Ishikawa (cell line): ENCODE measurements at regions not wholly inside any gene's neighbourhood (a gene's known extent, or its start where the extent isn't known, plus 50 kb on each side); places are given as distances from the start of the nearest gene placed in this dataset.

Source experiments
- CEBPB ChIP-seq: IDR thresholded peaks from 2 replicates; pipeline ENCODE4 v1.6.1; 2012
- CREB1 ChIP-seq: IDR thresholded peaks from 2 replicates; pipeline ENCODE4 v1.6.1; 2012; ENCODE audit warnings: low read depth
- EGR1 ChIP-seq: IDR thresholded peaks from 2 replicates; pipeline ENCODE4 v1.6.1; 2012
- EP300 ChIP-seq: IDR thresholded peaks from 2 replicates; pipeline ENCODE4 v1.6.1; 2012; ENCODE audit warnings: borderline replicate concordance
- FOXM1 ChIP-seq: IDR thresholded peaks from 2 replicates; pipeline ENCODE4 v1.6.1; 2012; ENCODE audit warnings: low read depth, borderline replicate concordance
- MAX ChIP-seq: IDR thresholded peaks from 2 replicates; pipeline ENCODE4 v1.6.1; 2012
- NFIC ChIP-seq: IDR thresholded peaks from 2 replicates; pipeline ENCODE4 v1.6.1; 2012
- RAD21 ChIP-seq: IDR thresholded peaks from 2 replicates; pipeline ENCODE4 v1.6.1; 2012; ENCODE audit warnings: low read depth
- REST ChIP-seq: IDR thresholded peaks from 2 replicates; pipeline ENCODE4 v1.6.1; 2012; ENCODE audit warnings: low read depth, mild to moderate bottlenecking
- TAF1 ChIP-seq: IDR thresholded peaks from 2 replicates; pipeline ENCODE4 v1.6.1; 2012; ENCODE audit warnings: low read depth, mild to moderate bottlenecking
- TCF12 ChIP-seq: IDR thresholded peaks from 2 replicates; pipeline ENCODE4 v1.6.1; 2012; ENCODE audit warnings: low read depth
- TEAD4 ChIP-seq: IDR thresholded peaks from 2 replicates; pipeline ENCODE4 v1.6.1; 2012
- USF1 ChIP-seq: IDR thresholded peaks from 2 replicates; pipeline ENCODE4 v1.6.1; 2012
- YY1 ChIP-seq: IDR thresholded peaks from 2 replicates; pipeline ENCODE4 v1.6.1; 2012; ENCODE audit warnings: low read depth
- ZBTB7A ChIP-seq: IDR thresholded peaks from 2 replicates; pipeline ENCODE4 v1.6.1; 2012; ENCODE audit warnings: low read depth

GRCh38 chr2:223523551-223524001, 78.6 kb downstream of the SCG2 start:
- TF ChIP-seq EP300 = no peak
- TF ChIP-seq RAD21 = no peak
- TF ChIP-seq ZBTB7A = no peak
- TF ChIP-seq USF1 = no peak
- no peak for TF ChIP-seq FOXM1
- TF ChIP-seq YY1 = no peak
- TF ChIP-seq REST = no peak
- TF ChIP-seq EGR1 = no peak
- TF ChIP-seq TEAD4 = no peak
- no peak for TF ChIP-seq CREB1
- TF ChIP-seq TAF1 = no peak
- no peak for TF ChIP-seq TCF12
- no peak for TF ChIP-seq MAX
- no peak for TF ChIP-seq CEBPB

GRCh38 chr2:223524066-223524465, 78.1 kb downstream of the SCG2 start:
- no peak for TF ChIP-seq FOXM1
- TF ChIP-seq TAF1 = no peak
- TF ChIP-seq EGR1 = no peak
- no peak for TF ChIP-seq NFIC
- no peak for TF ChIP-seq CREB1
- no peak for TF ChIP-seq REST
- TF ChIP-seq EP300 = no peak
- TF ChIP-seq TCF12 = no peak
- TF ChIP-seq TEAD4 = no peak
- no peak for TF ChIP-seq CEBPB
- TF ChIP-seq MAX = no peak
- TF ChIP-seq RAD21 = no peak
- no peak for TF ChIP-seq ZBTB7A
- TF ChIP-seq USF1 = no peak
- TF ChIP-seq YY1 = no peak

- no peak for TF ChIP-seq USF1
- no peak for TF ChIP-seq REST
- TF ChIP-seq FOXM1 = no peak
- no peak for TF ChIP-seq TEAD4
- no peak for TF ChIP-seq CREB1
- TF ChIP-seq RAD21 = no peak
- no peak for TF ChIP-seq EP300
- TF ChIP-seq TCF12 = no peak
- no peak for TF ChIP-seq ZBTB7A
- TF ChIP-seq CEBPB = no peak
- no peak for TF ChIP-seq TAF1
- no peak for TF ChIP-seq YY1
- no peak for TF ChIP-seq NFIC
- no peak for TF ChIP-seq EGR1
- TF ChIP-seq MAX = no peak
These were observed 76.1 kb downstream of the SCG2 start for GRCh38 chr2:223526106-223526505.

- TF ChIP-seq FOXM1 (no peak), CREB1 (no peak), CEBPB (no peak), RAD21 (no peak), NFIC (no peak), REST (no peak), MAX (no peak), EGR1 (no peak), TCF12 (no peak)
These were observed 74.1 kb downstream of the SCG2 start for GRCh38 chr2:223528036-223528435.
